ENCODE measurements at regions not wholly inside any gene's neighbourhood (a gene's known extent, or its start where the extent isn't known, plus 50 kb on each side); places are given as distances from the start of the nearest gene placed in this dataset.

GRCh38 chrX:104486691-104487090 is 79.3 kb upstream of the IL1RAPL2 start:
- TF ChIP-seq CTCF (IDR thresholded peaks at IDR 0.05) (no peak), POLR2A (IDR thresholded peaks at IDR 0.05) (no peak)

All from testis (tissue), 2 donors.